Smooth muscle cell (in vitro differentiated cells): ENCODE measurements at regions not wholly inside any gene's neighbourhood (a gene's known extent, or its start where the extent isn't known, plus 50 kb on each side); places are given as distances from the start of the nearest gene placed in this dataset.

Source experiments
- DNase-seq: peaks from one replicate; lab custom pipeline; 2025; ENCODE audit not compliant: unreplicated experiment; lab: John Stamatoyannopoulos, UW
- H2AFZ ChIP-seq: fragments of 200-600 bp; sonication (generic); 2 replicates; pipeline ENCODE4 v1.6.0; 2016; ENCODE audit warnings: antibody characterized with exemption, low read depth, mild to moderate bottlenecking
- H3F3A ChIP-seq: fragments of 200-600 bp; sonication (generic); 2 replicates; pipeline ENCODE4 v1.6.0; 2017; ENCODE audit warnings: antibody characterized with exemption, low read depth
- H3K27ac ChIP-seq: fragments of 200-600 bp; sonication (generic); 2 replicates; pipeline ENCODE4 v1.5.1; 2016; ENCODE audit warnings: low read depth, mild to moderate bottlenecking
- H3K27me3 ChIP-seq: fragments of 200-600 bp; sonication (generic); 2 replicates; pipeline ENCODE4 v1.6.1; 2016; ENCODE audit warnings: low read depth, mild to moderate bottlenecking
- H3K36me3 ChIP-seq: fragments of 200-600 bp; sonication (generic); 2 replicates; pipeline ENCODE4 v1.5.1; 2016; ENCODE audit warnings: low read depth
- H3K4me1 ChIP-seq: fragments of 200-600 bp; sonication (generic); 2 replicates; pipeline ENCODE4 v1.5.1; 2016; ENCODE audit warnings: low read depth
- H3K4me2 ChIP-seq: fragments of 200-600 bp; sonication (generic); 2 replicates; pipeline ENCODE4 v1.6.0; 2016; ENCODE audit warnings: mild to moderate bottlenecking
- H3K4me3 ChIP-seq: fragments of 200-600 bp; sonication (generic); 2 replicates; pipeline ENCODE4 v1.5.1; 2016; ENCODE audit warnings: mild to moderate bottlenecking
- H3K79me2 ChIP-seq: fragments of 200-600 bp; sonication (generic); 2 replicates; pipeline ENCODE4 v1.6.0; 2016; ENCODE audit warnings: low read depth, mild to moderate bottlenecking
- H3K9ac ChIP-seq: fragments of 200-600 bp; sonication (generic); 2 replicates; pipeline ENCODE4 v1.6.0; 2016; ENCODE audit warnings: low read depth
- H3K9me3 ChIP-seq: fragments of 200-600 bp; sonication (generic); replicated peaks from 2 replicates; pipeline ENCODE4 v1.5.1; 2016; ENCODE audit warnings: low read depth
- H4K20me1 ChIP-seq: fragments of 200-600 bp; sonication (generic); 2 replicates; pipeline ENCODE4 v1.6.0; 2016; ENCODE audit warnings: low read depth
- WGBS: methylation state at CpG from one replicate; pipeline ENCODE4 v1.1.7; 2016; ENCODE audit warnings: low lambda C conversion rate; 5-methylcytosine and 5-hydroxymethylcytosine counted together
- TF ChIP-seq, protein P1 (sequence below): fragments of 200-600 bp; sonication (generic); IDR thresholded peaks from 2 replicates; pipeline ENCODE4 v1.5.1; 2017; ENCODE audit warnings: borderline replicate concordance, mild to moderate bottlenecking, antibody characterized with exemption; ENCODE audit not compliant: insufficient read depth, poor library complexity, severe bottlenecking

DNA sequence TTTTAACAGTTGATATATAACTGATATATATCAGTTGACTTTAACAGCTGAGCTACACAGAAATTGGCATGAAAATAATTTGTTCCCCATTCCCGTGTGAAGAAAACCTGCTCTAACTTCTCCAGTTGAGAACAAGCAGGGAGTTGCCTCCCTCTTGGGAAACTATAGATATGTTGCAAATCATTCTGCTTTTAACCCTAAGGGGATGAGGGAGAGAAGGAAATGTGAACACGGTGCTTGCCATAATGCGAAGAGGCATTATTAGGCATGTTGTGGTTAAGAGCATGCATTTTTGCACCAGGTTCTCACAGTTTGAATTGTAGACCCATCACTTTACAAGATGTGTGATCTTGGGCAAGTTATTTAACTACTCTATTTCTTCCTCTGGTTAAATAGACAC, 453.7 kb downstream of the TENT5A start:
- H3K27ac ChIP-seq: no peak overlapping the region
- no peak for DNase-seq
- WGBS: 84% methylated on average over 3 of the region's 3 CpGs
- H3K9me3 ChIP-seq: no peaks in the 10 kb centered on the region
- H3K36me3 ChIP-seq: no peaks in the 10 kb centered on the region
- TF ChIP-seq, protein P1, sequence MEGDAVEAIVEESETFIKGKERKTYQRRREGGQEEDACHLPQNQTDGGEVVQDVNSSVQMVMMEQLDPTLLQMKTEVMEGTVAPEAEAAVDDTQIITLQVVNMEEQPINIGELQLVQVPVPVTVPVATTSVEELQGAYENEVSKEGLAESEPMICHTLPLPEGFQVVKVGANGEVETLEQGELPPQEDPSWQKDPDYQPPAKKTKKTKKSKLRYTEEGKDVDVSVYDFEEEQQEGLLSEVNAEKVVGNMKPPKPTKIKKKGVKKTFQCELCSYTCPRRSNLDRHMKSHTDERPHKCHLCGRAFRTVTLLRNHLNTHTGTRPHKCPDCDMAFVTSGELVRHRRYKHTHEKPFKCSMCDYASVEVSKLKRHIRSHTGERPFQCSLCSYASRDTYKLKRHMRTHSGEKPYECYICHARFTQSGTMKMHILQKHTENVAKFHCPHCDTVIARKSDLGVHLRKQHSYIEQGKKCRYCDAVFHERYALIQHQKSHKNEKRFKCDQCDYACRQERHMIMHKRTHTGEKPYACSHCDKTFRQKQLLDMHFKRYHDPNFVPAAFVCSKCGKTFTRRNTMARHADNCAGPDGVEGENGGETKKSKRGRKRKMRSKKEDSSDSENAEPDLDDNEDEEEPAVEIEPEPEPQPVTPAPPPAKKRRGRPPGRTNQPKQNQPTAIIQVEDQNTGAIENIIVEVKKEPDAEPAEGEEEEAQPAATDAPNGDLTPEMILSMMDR: no peak
- no peaks in the 10 kb centered on the region for H3K4me1 ChIP-seq
- no peaks in the 10 kb centered on the region for H4K20me1 ChIP-seq
- H3K9ac ChIP-seq: no peak overlapping the region
- no peaks in the 10 kb centered on the region for H3K27me3 ChIP-seq
- H3K79me2 ChIP-seq: no peaks in the 10 kb centered on the region
- H3F3A ChIP-seq: no peaks in the 10 kb centered on the region
- no peak overlapping the region for H2AFZ ChIP-seq
- H3K4me3 ChIP-seq: no peak overlapping the region
- no peak overlapping the region for H3K4me2 ChIP-seq

DNA sequence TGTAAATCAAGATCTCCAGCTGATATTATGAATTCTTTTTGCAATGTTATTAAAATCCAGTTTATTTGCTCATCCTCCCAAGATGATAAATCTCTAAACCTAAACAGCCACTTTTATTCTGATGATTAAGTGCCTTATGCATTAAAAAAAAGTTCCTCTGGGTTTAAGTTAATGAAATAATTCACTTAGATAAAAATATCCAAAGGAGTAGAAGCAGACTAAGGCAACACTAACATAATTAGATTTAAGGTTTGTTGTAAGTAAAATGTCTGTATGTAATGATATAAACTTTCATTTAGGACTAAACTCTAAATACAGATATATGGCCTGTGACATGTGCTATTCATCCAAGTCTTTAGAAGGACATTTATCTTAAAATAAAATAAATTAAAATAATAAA, 457.2 kb downstream of the TENT5A start:
- Histone ChIP-seq H3K9ac (no peak overlapping the region), H3K4me2 (no peak overlapping the region), H3K4me1 (no peaks in the 10 kb centered on the region), H2AFZ (no peak overlapping the region), H3F3A (no peaks in the 10 kb centered on the region), H3K27ac (no peak overlapping the region), H3K9me3 (no peaks in the 10 kb centered on the region), H3K4me3 (no peak overlapping the region), H3K79me2 (no peaks in the 10 kb centered on the region), H4K20me1 (no peaks in the 10 kb centered on the region), H3K27me3 (no peaks in the 10 kb centered on the region), H3K36me3 (no peaks in the 10 kb centered on the region)
- no peak for DNase-seq
- TF ChIP-seq, protein P1: no peak

DNA sequence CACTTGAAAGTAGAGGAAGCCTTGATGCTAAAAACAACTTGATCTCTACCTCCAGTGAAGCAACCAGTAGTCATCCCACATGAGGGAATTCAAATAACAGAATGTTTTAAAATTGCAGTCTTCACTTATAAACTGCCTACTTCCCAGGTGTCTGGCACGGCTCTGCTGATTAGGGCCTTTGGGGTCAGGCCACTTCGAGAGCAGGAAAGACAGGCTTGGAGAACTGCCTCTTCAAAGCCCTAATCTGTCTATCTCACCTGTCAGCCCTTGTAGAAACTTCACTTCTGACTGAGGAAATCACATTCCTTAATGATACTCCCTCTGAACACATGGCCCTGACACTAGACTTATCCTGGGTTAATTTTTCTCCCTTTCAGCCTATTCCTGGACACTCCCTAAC, 458.6 kb downstream of the TENT5A start:
- H3K79me2 ChIP-seq: no peaks in the 10 kb centered on the region
- no peaks in the 10 kb centered on the region for H3F3A ChIP-seq
- H3K27me3 ChIP-seq: no peaks in the 10 kb centered on the region
- peak overlapping the region; percentile 57 for H3K27ac ChIP-seq
- 59% methylated on average over 2 of the region's 2 CpGs for WGBS
- H4K20me1 ChIP-seq: no peaks in the 10 kb centered on the region
- H3K36me3 ChIP-seq: no peaks in the 10 kb centered on the region
- H2AFZ ChIP-seq: no peak overlapping the region
- H3K4me2 ChIP-seq: no peak overlapping the region
- TF ChIP-seq, protein P1: no peak
- no peaks in the 10 kb centered on the region for H3K9me3 ChIP-seq
- no peaks in the 10 kb centered on the region for H3K4me1 ChIP-seq
- no peak overlapping the region for H3K4me3 ChIP-seq
- no peak for DNase-seq
- H3K9ac ChIP-seq: no peak overlapping the region

DNA sequence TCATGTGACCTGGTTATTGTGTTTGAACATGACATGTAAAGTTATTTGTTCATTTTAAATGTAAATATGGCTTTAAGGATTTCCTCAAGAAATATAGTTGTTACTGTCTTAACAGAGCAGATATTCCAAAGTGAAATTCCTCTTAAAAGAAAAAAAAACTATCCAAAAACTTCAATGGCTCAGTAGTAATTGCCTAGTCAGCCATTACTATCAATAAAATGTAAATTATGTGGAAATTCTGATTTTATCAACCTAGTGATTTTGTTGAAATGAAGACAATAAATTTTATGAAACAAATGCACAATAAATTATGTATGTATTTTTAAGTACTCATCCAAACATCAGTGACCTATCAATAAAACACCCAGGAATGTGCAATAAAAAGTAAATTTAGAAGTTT, 463.3 kb downstream of the TENT5A start:
- Histone ChIP-seq H3F3A (no peaks in the 10 kb centered on the region), H3K4me2 (no peak overlapping the region), H3K36me3 (no peaks in the 10 kb centered on the region), H3K9me3 (no peaks in the 10 kb centered on the region), H3K9ac (no peak overlapping the region), H2AFZ (no peak overlapping the region), H3K27ac (no peak overlapping the region), H3K79me2 (no peaks in the 10 kb centered on the region), H3K4me1 (no peaks in the 10 kb centered on the region), H3K27me3 (no peaks in the 10 kb centered on the region), H3K4me3 (no peak overlapping the region), H4K20me1 (no peaks in the 10 kb centered on the region)
- TF ChIP-seq, protein P1: no peak
- no peak for DNase-seq
